ENCODE measurements at regions not wholly inside any gene's neighbourhood (a gene's known extent, or its start where the extent isn't known, plus 50 kb on each side); places are given as distances from the start of the nearest gene placed in this dataset.

DNA sequence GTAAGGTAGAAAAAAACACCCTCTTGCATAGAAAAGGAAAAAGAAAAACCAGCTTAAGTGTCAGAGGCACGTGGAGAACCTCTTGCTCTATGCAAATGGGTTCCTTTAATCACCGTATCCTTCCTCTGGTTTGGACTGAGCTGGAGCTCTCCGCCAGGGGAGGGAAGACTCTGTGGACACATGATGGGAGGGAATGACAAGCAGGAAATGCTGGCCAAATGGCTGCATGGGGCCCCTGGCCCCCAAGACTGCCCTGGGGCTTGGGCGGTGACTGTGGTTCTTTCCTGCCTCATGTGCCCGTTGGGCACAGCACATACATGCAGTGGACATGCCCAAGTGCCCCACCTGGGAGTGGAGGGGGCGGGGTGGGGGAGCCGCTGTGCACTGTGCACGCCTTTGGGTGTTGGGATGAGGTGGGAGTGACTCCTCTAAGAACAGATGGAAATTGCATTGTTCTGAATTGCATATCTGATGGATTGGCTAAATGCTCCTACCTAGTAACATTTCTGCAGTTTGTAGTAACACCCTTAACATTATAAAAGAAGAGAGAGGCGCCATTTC is 166.4 kb upstream of the AVPR1A start:
- TF ChIP-seq, protein P1, sequence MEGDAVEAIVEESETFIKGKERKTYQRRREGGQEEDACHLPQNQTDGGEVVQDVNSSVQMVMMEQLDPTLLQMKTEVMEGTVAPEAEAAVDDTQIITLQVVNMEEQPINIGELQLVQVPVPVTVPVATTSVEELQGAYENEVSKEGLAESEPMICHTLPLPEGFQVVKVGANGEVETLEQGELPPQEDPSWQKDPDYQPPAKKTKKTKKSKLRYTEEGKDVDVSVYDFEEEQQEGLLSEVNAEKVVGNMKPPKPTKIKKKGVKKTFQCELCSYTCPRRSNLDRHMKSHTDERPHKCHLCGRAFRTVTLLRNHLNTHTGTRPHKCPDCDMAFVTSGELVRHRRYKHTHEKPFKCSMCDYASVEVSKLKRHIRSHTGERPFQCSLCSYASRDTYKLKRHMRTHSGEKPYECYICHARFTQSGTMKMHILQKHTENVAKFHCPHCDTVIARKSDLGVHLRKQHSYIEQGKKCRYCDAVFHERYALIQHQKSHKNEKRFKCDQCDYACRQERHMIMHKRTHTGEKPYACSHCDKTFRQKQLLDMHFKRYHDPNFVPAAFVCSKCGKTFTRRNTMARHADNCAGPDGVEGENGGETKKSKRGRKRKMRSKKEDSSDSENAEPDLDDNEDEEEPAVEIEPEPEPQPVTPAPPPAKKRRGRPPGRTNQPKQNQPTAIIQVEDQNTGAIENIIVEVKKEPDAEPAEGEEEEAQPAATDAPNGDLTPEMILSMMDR (IDR thresholded peaks at IDR 0.05) = no peak
- TF ChIP-seq POLR2A (IDR thresholded peaks at IDR 0.05) = no peak
